Omental fat pad (tissue), 3 donors: ENCODE measurements at regions not wholly inside any gene's neighbourhood (a gene's known extent, or its start where the extent isn't known, plus 50 kb on each side); places are given as distances from the start of the nearest gene placed in this dataset.

Source experiments
- ATAC-seq: fragments of 150-250 bp; one replicate; pipeline ENCODE4 v1.9.1; 2016; ENCODE audit warnings: mild to moderate bottlenecking, moderate library complexity; ENCODE audit not compliant: low FRiP score
- DNase-seq: peaks from one replicate; pipeline ENCODE4 v3.0.0-alpha.2; 2019; ENCODE audit warnings: low spot score
- TF ChIP-seq, protein P1 (sequence below), 3 donors: fragments of 450-650 bp; IDR thresholded peaks; one replicate each; pipeline ENCODE4 v1.5.1; 2016 to 2017; ENCODE audit warnings: antibody characterized with exemption in 3 of 3, mild to moderate bottlenecking in 3 of 3, moderate library complexity in 2 of 3

DNA sequence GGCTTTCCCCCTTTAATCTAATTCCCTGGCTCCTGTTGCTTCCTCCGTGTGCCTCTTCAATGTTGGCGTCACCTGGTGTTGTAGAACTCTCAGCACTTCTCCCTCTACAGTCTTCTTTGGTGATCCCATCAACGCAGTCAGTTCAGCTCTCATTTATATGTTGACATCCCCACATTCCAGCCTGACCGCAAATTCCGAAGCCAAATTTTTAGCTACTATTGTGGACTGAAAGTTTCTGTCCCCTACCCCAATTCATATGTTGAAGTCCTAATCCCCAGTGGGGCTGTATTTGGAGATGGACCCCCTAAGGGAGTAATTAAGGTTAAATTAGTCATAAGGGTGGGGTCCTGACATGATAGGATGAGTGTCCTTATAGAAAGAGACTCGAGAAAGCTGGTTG, 210.6 kb upstream of the ADAMTSL1 start:
- TF ChIP-seq, protein P1, sequence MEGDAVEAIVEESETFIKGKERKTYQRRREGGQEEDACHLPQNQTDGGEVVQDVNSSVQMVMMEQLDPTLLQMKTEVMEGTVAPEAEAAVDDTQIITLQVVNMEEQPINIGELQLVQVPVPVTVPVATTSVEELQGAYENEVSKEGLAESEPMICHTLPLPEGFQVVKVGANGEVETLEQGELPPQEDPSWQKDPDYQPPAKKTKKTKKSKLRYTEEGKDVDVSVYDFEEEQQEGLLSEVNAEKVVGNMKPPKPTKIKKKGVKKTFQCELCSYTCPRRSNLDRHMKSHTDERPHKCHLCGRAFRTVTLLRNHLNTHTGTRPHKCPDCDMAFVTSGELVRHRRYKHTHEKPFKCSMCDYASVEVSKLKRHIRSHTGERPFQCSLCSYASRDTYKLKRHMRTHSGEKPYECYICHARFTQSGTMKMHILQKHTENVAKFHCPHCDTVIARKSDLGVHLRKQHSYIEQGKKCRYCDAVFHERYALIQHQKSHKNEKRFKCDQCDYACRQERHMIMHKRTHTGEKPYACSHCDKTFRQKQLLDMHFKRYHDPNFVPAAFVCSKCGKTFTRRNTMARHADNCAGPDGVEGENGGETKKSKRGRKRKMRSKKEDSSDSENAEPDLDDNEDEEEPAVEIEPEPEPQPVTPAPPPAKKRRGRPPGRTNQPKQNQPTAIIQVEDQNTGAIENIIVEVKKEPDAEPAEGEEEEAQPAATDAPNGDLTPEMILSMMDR (IDR thresholded peaks at IDR 0.05): no peak
- ATAC-seq: no peak
- DNase-seq: no peak

DNA sequence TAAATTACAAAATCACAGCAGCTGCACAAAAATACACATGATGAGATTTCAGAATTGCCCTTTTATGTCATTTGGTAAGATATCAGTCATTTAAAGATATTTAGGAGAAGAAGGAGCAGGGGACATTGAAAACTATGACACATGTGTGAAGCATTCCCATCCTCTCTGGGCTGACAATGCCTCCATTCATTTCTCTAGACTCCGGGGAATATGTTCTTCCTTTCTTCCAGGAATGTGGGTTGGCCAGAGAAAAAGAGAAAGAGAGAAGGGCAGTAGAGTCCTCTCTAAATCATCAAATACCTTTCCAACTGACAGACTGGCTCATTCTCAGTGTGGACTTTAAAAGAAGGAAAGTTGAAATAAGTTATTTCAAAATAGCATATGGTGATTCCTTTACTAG, 205.6 kb upstream of the ADAMTSL1 start:
- TF ChIP-seq, protein P1 (IDR thresholded peaks at IDR 0.05): no peak
- ATAC-seq (no peak), DNase-seq (no peak)

DNA sequence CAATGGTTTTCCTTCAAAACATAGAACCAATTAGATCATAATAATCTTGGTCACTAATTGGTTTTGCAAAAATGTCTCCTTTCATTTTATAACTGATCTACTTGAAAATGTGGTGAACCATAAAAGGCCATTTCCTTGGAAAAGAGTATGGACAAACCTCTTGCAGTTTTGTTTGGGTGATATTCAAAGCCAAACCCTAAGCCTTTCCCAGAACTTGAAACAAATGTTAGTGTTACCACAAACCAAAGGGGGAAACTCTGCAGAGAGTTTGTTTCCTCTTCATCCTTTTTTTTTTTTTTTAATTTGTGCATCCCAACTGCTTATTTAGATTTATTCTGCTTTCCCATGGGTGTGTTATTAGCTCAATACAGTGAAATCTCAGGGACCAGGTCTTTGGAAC, 204.4 kb upstream of the ADAMTSL1 start:
- ATAC-seq: no peak
- TF ChIP-seq, protein P1 (IDR thresholded peaks at IDR 0.05): no peak

DNA sequence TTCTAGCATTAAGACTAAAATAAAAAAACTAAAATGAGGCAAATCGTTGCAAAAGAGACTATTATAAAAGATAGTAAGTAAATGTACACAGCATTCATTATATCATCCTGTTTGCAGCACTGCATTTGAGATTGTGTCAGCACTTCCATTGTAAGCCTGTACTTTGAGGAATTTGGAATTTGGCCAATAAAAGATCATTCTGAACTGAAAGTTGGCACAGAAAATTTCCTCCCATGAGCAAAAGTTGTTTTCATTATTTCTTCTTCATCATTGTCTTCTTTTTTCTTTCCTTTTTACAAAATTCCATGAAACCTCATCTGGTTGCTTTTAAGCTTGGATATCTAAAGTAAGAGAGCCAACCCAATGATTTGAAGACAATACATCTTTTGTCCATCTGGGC, 199.3 kb upstream of the ADAMTSL1 start:
- TF ChIP-seq, protein P1 (IDR thresholded peaks at IDR 0.05): no peak
- ATAC-seq: no peak
- no peak for DNase-seq

More for the DNA sequence above, 204.4 kb upstream of the ADAMTSL1 start:
- DNase-seq: no peak

DNA sequence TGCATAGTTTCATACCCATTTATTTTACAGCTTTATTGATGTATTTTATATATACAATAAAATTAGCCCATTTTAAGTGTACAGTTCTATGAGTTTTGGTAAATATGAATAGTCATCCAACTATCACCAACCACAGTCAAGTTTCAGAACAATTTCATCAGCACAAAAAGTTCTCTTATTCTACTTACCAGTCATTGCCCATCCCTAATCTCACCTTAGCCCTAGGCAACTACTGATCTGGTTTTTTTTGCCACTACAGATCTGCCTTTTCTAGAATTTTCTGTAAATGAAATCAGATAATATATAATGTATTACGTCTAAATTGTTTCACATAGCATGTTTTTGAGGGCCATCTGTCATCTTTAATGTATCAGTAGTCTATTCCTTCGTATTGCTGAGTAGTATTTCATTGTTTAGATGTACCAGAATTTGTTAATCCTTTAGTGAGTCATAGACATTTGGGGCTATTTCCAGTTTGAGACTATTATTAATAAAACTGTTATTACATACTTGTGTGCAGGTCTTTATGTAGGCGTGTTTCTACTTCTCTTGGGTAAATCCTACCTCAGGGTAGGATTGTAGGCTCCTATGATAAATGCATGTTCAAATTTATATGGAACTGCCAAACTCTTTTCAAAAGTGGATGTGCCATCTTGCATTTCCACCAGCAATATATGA, 198.5 kb upstream of the ADAMTSL1 start:
- TF ChIP-seq, protein P1 (IDR thresholded peaks at IDR 0.05): no peak
- ATAC-seq (no peak), DNase-seq (no peak)

DNA sequence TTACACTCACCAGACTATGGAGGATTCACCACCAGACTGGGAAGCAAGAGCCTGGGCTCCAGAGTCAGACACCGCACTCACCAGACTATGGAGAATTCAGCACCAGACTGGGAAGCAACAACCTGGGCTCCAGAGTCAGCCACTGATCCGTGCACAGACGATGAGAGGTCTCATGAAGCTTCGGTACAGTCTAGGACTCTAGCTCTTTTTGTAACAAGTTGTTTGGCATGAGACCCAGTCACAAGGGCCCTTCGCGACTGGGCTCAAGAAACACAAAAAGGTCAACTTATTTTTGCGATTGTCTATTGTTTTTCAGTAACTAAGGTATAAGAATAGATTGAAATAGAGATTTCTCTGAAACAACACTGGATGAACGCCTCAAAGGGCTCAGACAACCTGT, 192.7 kb upstream of the ADAMTSL1 start:
- no peak for DNase-seq
- TF ChIP-seq, protein P1 (IDR thresholded peaks at IDR 0.05): no peak
- no peak for ATAC-seq

DNA sequence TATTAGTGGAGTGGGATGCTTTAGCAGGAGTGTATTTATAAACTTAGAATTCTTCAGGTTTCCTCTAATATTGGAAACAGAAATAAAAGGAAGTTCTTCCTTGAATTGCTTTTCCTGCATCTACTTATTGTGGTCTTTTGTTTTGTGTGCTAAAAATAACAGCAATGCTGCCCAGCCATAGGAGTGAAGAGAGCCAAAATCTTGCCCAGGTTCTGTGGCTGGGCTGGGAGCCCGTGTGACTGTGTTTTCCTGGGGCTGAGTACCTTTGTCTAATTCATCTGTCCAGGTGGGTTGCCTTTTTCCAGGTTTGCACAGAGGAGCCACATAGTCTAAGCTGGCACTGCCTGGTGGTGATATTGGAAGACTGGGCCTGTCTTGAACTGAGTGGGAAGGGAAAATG, 179.7 kb upstream of the ADAMTSL1 start:
- TF ChIP-seq, protein P1 (IDR thresholded peaks at IDR 0.05): no peak
- ATAC-seq (no peak), DNase-seq (no peak)
